ENCODE measurements at regions not wholly inside any gene's neighbourhood (a gene's known extent, or its start where the extent isn't known, plus 50 kb on each side); places are given as distances from the start of the nearest gene placed in this dataset.

GRCh38 chr2:126831234-126832005, 67.3 kb upstream of the TEX51 start:
- no peak for DNase-seq

- no peak for DNase-seq
These were observed 66.7 kb upstream of the TEX51 start for GRCh38 chr2:126832014-126832413.

GRCh38 chr2:126832757-126833156, 65.9 kb upstream of the TEX51 start:
- DNase-seq = no peak

DNA sequence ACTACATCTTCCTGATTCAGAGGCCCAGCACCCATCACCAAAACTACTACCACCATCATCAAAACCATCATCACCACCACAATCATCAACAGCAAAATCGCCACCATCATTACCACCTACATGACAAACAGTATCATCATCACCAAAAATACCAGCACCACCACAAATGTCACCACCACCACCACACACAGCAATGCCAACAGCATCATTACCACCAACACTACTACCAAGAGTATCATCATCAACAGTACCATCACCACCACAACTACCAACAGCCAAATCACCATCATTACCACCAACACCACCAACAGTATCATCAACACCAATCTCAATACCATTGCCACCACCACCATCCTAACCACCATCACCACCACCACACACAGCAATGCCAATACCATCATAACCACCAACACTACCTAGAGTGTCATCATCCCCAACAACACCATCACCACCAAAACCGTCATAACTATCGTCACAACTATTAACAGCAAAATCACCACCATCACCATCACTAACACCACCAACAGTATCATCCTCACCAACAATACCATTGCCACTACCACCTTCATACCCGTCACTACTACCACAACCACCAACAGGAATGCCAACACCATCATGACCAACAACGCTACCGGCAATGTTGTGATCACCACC, 64.6 kb upstream of the TEX51 start:
- DNase-seq = no peak

GRCh38 chr2:126835261-126835660, 63.4 kb upstream of the TEX51 start:
- no peak for DNase-seq

DNA sequence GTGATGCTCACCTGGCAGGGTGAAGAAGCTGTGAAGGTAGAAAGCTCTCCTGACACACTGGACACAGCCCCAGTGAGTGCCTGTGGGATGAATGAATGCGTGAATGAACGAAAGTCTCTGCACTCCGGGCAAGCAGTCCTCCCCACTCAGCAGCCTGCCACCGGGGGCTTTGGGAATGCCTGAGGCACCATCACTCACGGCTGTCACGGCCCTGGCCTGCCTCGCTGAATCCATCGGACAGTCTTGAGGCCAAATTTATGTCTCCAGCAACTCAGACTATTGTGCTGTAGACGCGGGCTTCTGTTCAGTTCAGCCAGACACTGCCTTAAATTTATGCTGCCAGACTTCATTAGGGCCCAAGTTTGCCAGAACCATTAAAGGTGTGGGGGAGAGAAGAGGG, 62.9 kb upstream of the TEX51 start:
- DNase-seq = no peak

DNA sequence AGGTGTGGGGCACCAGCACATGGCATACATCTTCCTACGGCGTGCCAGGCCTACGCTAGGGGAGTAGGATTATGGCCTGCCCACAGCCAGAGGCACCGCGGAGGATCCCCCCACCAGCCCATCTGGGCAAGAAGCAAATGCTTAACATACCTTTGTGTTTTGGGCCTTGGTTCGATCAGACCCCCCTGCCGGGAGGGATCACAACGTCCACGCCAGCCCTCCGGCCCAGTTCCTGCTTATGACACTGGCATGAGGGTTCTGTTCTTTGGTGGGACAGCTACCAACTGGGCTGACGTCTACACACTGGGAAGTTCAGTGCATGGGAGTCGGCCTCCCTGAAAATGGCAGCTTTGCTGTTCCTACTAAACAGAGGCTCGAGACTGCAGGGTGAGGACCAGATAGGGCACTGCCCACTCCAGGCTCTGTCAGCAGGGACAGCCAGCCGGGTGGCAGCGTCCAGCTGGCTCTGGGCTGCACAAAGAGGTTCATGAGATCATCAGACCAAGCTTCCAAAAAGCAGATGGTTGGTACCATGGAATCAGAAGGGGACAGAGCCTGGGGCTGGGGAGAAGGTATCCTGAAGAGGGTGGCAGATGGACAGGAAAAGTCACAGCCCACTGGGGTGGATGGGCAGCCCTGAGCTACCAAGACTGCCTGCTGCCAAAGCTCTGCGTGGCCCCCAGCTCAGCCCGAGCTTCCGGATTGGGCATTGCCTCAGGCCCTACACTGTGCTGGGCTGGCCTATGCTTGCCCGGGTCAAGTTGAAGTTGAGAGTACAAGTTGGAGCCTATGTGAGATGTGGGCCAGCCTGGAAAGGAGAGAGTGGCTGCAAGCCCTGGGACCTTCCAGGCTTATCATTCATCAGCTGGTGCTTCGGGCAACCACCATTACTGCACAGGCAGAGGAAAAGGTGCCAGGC, 61.7 kb upstream of the TEX51 start:
- DNase-seq = no peak

- no peak for DNase-seq
These were observed 60.5 kb upstream of the TEX51 start for GRCh38 chr2:126837966-126838715.

GRCh38 chr2:126838716-126838985, 60.0 kb upstream of the TEX51 start:
- no peak for DNase-seq

DNA sequence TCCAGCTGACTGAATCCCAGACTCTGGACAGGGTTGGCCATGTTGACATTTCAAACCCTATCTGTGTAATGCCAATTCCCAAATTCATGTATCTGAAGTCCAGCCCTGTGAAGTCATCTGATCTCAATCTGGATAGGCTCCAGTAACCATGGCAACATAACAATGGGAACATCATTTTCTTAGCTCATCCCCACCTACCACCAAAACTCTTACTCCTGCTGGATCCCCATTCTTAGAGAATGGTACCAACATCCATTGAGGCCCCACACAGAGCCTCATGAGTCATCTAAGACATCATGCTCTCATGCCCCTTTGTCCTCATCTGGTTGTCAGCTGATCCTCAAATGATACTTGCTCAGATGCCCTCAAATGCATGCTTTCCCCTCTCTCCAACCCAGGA, 58.9 kb upstream of the TEX51 start:
- DNase-seq = no peak

- no peak for DNase-seq
These were observed 55.6 kb upstream of the TEX51 start for GRCh38 chr2:126843081-126843480.

GRCh38 chr2:126846241-126846640, 52.4 kb upstream of the TEX51 start:
- no peak for DNase-seq

Measured in bone marrow (tissue), 2 donors.